Activated B cell treated with CpG ODN at 0.5 μM for 24 hours (primary cell): ENCODE measurements at regions not wholly inside any gene's neighbourhood (a gene's known extent, or its start where the extent isn't known, plus 50 kb on each side); places are given as distances from the start of the nearest gene placed in this dataset.

ENCODE experiments used
- ATAC-seq: fragments of 200-7000 bp; cut with Tn5 transposase; one replicate; pipeline ENCODE4 v1.10.0; 2021; ENCODE audit warnings: low read depth, mild to moderate bottlenecking, moderate library complexity
- CTCF ChIA-PET: fragments of 350-600 bp; sonication (Branson Sonifier 250); formaldehyde crosslinking; loops from one replicate; lab custom pipeline; 2021; ENCODE audit warnings: antibody characterized with exemption; lab: Charles Lee
- POLR2A ChIA-PET: fragments of 350-600 bp; sonication (Branson Sonifier 250); formaldehyde crosslinking; loops from one replicate; lab custom pipeline; 2021; ENCODE audit warnings: antibody characterized with exemption; lab: Charles Lee
- DNase-seq: peaks from one replicate; pipeline ENCODE4 v3.0.0; 2022
- H3K27ac Mint-ChIP-seq: one replicate; pipeline ENCODE4 v1.8.0; 2020; ENCODE audit warnings: mixed read lengths
- H3K27me3 Mint-ChIP-seq: one replicate; pipeline ENCODE4 v1.8.0; 2021; ENCODE audit warnings: mixed read lengths
- H3K36me3 Mint-ChIP-seq: one replicate; pipeline ENCODE4 v1.8.0; 2021; ENCODE audit warnings: low read depth, mixed read lengths
- H3K4me1 Mint-ChIP-seq: one replicate; pipeline ENCODE4 v1.8.0; 2021; ENCODE audit warnings: mixed read lengths
- H3K4me3 Mint-ChIP-seq: one replicate; pipeline ENCODE4 v1.8.0; 2020; ENCODE audit warnings: mild to moderate bottlenecking, mixed read lengths
- H3K9me3 Mint-ChIP-seq: one replicate; pipeline ENCODE4 v1.8.0; 2020; ENCODE audit warnings: mixed read lengths
- intact Hi-C: fragments of 100-400 bp; cut with micrococcal nuclease; formaldehyde crosslinking; loops from one replicate; pipeline ENCODE4 v1.15.1; 2024
- TF ChIP-seq, protein P1 (sequence below): fragments of 200-600 bp; IDR thresholded peaks from one replicate; pipeline ENCODE4 v1.8.0; 2022; ENCODE audit warnings: antibody characterized with exemption, mild to moderate bottlenecking

DNA sequence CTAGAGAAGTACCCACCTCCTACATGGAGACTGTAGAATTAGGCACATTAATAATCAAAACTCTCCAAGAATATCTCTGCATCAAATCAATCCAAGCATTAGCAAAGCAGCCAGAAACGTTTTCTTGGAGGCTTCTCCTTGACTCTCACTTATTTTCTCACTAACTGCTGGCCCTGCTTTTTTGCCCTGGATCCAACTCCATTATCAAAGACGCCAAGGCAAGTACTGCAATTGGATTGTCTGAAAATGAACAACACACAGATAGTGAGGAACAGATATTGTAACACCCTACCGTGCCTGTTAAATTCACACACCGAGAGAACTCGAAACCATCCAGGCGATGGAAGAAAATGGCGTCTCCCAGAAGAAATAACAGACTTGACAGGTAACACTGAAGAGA lies 256.2 kb upstream of the MDFIC2 start:
- H3K4me3 Mint-ChIP-seq, result no peak overlapping the region

DNA sequence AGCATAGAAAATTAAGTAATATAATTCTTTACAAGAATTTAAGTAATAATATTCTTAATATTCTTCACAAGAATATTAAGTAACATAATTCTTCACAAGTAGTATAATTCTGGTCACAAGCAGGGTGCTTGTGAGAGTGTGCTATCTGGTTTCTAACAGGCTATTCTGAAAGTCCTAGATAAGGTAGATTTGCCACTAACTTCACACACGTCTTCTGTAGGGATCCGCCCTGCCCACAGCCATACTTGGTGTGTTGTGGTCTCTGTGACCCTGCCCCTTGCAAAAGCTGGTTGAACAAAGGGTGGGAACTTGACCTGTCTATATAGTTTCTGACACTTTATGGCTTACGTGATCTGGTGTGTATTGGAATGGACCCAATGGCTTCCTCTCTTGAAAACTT lies 253.4 kb upstream of the MDFIC2 start:
- ChIA-PET POLR2A (no interaction called here), CTCF (no interaction called here)
- Mint-ChIP-seq H3K9me3 (peaks cover 7% of the 10 kb centered on the region), H3K4me3 (no peak overlapping the region), H3K4me1 (no peaks in the 10 kb centered on the region), H3K27ac (no peak overlapping the region), H3K27me3 (peaks cover 3% of the 10 kb centered on the region), H3K36me3 (no peaks in the 10 kb centered on the region)
- intact Hi-C loops, result no loop called here
- DNase-seq, result no peak
- TF ChIP-seq, protein P1, sequence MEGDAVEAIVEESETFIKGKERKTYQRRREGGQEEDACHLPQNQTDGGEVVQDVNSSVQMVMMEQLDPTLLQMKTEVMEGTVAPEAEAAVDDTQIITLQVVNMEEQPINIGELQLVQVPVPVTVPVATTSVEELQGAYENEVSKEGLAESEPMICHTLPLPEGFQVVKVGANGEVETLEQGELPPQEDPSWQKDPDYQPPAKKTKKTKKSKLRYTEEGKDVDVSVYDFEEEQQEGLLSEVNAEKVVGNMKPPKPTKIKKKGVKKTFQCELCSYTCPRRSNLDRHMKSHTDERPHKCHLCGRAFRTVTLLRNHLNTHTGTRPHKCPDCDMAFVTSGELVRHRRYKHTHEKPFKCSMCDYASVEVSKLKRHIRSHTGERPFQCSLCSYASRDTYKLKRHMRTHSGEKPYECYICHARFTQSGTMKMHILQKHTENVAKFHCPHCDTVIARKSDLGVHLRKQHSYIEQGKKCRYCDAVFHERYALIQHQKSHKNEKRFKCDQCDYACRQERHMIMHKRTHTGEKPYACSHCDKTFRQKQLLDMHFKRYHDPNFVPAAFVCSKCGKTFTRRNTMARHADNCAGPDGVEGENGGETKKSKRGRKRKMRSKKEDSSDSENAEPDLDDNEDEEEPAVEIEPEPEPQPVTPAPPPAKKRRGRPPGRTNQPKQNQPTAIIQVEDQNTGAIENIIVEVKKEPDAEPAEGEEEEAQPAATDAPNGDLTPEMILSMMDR, result no peak
- ATAC-seq, result no peak

More for the DNA sequence above, 256.2 kb upstream of the MDFIC2 start:
- CTCF ChIA-PET, result no interaction called here
- H3K36me3 Mint-ChIP-seq, result no peaks in the 10 kb centered on the region
- H3K27ac Mint-ChIP-seq, result no peak overlapping the region
- TF ChIP-seq, protein P1, result no peak
- ATAC-seq (no peak), DNase-seq (no peak)
- POLR2A ChIA-PET, result no interaction called here
- H3K9me3 Mint-ChIP-seq, result peaks cover 5% of the 10 kb centered on the region
- peaks cover 7% of the 10 kb centered on the region for H3K27me3 Mint-ChIP-seq
- H3K4me1 Mint-ChIP-seq, result no peaks in the 10 kb centered on the region
- intact Hi-C loops, result no loop called here

DNA sequence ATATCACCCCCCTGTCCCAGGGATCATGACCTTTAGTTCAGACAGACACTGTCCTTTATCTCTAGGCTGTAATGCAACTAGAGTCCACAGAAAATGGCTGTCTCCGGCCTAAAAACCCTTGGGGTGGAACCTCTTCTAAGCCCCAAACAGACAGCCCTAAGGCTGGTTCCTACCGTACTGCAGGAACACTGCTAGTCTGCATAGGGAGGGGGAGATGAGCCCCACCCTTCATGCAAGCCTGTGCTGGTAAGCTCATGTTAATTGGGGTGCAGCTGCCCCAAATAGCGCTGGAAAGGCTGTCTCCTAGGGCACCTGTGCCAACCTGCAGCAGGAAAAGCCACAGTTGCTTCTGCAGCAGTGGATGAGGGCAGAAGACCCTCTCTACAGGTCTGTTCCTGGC lies 252.1 kb upstream of the MDFIC2 start:
- ChIA-PET POLR2A (no interaction called here), CTCF (no interaction called here)
- H3K9me3 Mint-ChIP-seq, result peaks cover 7% of the 10 kb centered on the region
- DNase-seq (no peak), ATAC-seq (no peak)
- peaks cover 3% of the 10 kb centered on the region for H3K27me3 Mint-ChIP-seq
- H3K36me3 Mint-ChIP-seq, result no peaks in the 10 kb centered on the region
- H3K4me1 Mint-ChIP-seq, result no peaks in the 10 kb centered on the region
- no peak overlapping the region for H3K27ac Mint-ChIP-seq
- TF ChIP-seq, protein P1, result no peak
- H3K4me3 Mint-ChIP-seq, result no peak overlapping the region
- intact Hi-C loops, result no loop called here

DNA sequence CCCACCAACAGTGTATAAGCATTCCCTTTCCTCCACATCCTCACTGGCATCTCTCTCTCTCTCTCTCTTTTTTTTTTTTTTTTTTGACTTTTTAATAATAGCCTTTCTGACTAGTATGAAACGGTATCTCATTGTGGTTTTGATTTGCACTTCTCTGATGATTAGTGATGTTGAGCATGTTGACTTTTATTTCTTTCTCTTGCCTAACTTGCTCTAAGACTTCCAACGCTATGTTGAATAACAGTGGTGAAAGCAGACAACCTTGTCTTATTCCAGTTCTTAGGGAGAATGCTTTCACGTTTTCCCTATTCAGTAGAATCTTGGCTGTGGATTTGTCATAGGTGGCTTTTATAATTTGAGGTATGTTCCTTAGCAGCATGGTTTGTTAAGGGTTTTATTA lies 249.4 kb upstream of the MDFIC2 start:
- H3K27me3 Mint-ChIP-seq, result peaks cover 5% of the 10 kb centered on the region
- no peaks in the 10 kb centered on the region for H3K36me3 Mint-ChIP-seq
- TF ChIP-seq, protein P1, result no peak
- DNase-seq, result no peak
- H3K9me3 Mint-ChIP-seq, result peaks cover 7% of the 10 kb centered on the region
- intact Hi-C loops, result no loop called here
- no peak overlapping the region for H3K4me3 Mint-ChIP-seq
- H3K4me1 Mint-ChIP-seq, result peaks cover 4% of the 10 kb centered on the region
- no peak for ATAC-seq
- ChIA-PET POLR2A (no interaction called here), CTCF (no interaction called here)
- H3K27ac Mint-ChIP-seq, result no peak overlapping the region

DNA sequence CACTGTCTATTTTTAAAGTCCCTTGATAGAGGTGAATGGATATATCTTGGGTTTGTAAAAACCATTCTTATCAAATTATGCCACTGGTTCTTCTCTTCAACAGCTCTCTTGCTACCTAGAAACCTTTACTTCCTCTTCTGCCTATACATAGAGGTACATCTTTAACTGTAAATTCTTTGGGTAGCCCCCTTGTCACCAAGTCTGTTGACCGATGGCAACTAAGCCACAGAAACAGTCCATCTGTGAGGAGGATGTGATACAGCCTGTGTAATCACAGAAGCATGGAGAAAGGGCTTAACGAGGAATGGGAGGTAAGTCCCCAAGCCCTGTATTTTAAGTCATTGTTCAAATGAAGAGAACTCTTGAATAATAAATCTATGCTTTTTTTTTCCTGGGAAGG lies 246.5 kb upstream of the MDFIC2 start:
- no peak for DNase-seq
- H3K4me1 Mint-ChIP-seq, result peaks cover 4% of the 10 kb centered on the region
- TF ChIP-seq, protein P1, result no peak
- no peaks in the 10 kb centered on the region for H3K36me3 Mint-ChIP-seq
- ChIA-PET POLR2A (interaction anchor here (0.7 kb wide), 1 partner anchor 518 kb away, joined by 3 read pairs; no protein-coding TSS in a partner anchor), CTCF (no interaction called here)
- intact Hi-C loops, result loop anchor here (10.0 kb wide), 2 partner anchors 446 to 586 kb away; no protein-coding TSS in a partner anchor
- H3K4me3 Mint-ChIP-seq, result no peak overlapping the region
- H3K27ac Mint-ChIP-seq, result no peak overlapping the region
- ATAC-seq, result no peak
- H3K27me3 Mint-ChIP-seq, result peaks cover 2% of the 10 kb centered on the region
- H3K9me3 Mint-ChIP-seq, result peaks cover 6% of the 10 kb centered on the region
